GM18861 (cell line): ENCODE measurements at regions not wholly inside any gene's neighbourhood (a gene's known extent, or its start where the extent isn't known, plus 50 kb on each side); places are given as distances from the start of the nearest gene placed in this dataset.
A peak's percentile ranks its signal among the peaks of the same experiment; 100 is the strongest.

ENCODE experiments used
- ATAC-seq: cut with Tn5 transposase; IDR thresholded peaks from one replicate; pipeline ENCODE4 v1.9.1; 2021; ENCODE audit not compliant: unreplicated experiment

- ATAC-seq = no peak
These were observed 68.1 kb upstream of the SPTBN1 start for GRCh38 chr2:54388076-54388475.

DNA sequence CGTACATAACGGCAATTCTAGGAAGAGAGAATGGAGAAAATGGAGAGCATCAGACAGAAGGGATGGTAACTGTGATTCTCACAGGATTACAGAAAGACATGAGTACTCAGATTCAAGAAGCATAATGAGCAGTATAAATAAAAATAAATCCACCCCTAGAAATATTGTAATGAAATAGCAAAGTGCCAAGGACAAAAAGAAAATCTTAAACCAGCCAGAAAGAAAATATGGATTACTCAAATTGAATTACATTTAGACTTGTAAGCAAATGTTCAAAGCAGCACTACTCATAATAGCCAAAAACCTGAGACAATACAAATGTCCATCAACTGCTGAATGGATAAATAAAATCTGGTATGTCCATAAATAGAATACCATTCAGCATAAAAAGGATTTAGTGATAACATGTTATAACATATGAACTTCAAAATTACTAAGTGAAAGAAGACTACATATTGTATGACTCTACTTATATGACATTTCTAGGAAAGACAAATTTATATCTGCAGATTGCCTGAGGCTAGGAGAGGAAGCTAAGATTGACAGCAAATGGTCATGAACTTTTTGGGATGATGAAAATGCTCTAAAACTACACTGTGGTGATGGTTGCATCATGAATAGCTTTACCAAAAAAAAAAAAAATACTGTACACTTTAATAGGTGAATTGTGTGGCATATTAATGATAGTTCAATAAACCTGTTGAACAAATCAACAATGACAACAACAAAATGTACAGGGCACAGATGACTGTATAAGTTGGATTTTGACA lies 63.4 kb upstream of the SPTBN1 start:
- ATAC-seq = no peak

DNA sequence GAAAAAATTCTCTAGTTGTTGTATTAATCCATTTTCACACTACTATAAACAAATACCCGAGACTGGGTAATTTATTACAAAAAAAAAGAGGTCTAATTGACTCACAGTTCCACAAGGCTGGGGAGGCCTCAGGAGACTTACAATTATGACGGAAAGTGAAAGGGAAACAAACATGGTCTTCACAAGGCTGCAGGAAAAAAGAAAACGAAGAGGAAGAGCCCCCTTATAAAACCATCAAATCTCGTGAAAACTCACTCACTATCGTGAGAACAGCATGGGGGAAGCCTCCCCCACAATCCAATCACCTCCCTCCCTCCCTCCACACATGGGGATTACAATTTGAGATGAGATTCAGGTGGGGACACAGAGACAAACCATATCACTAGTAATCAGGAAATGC lies 61.7 kb upstream of the SPTBN1 start:
- peak; percentile 79 for ATAC-seq

DNA sequence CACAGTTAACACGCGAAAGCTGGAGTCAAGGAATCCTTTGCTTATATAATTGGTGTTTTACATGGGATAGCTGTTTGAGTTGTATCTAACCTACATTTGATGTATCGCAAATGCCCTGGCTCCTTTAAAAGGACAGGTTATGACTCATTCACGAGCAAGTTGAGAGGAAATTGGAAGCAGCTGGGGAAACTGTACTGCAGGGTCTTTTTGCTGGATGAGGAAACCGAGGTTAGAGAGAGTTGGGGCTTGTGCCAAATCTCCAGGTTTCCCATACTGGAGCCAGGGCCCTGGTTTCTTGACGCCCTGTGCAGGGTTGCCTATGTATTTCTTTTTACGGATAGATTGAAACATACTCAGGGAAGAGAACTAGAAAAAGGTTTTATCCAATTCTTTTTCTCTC lies 60.0 kb upstream of the SPTBN1 start:
- ATAC-seq = no peak

GRCh38 chr2:54396798-54397197 lies 59.3 kb upstream of the SPTBN1 start:
- ATAC-seq = no peak

DNA sequence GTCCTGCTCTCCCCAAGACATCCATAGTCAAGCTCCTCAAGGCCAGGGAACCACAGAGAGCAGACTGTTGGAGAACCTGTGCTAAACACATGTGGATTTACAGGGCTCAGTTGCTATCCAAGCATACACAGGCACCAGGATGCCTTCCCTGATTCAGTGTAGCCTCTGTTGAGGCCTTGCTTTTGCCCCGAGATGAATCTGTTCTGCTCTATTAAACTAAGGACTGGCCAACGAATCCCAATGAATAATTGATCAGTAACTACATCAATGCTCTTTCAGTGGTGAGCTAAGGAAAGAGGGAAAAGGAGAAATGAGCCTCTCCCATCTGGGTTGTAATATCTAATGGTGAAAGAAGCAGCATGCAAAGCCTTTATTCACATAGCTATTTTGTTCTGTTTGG lies 58.7 kb upstream of the SPTBN1 start:
- no peak for ATAC-seq

DNA sequence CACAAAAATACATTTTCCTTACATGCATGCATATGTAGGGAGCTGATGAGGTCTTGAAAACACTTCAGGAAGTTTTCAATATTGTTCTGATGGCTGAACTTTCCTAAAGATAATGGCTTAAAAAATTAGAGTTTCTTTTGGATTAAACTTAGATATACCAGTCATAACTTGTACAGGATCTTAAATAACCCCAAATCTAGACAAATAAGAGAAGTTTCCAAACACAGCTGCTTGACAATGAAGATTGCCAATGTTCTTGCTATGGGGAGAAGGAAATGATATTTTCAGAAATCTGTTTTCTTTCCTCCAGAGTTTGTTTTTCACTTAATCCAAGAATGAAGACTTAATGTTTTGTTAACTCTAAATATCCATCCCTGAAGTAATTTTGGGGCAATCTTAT lies 54.6 kb upstream of the SPTBN1 start:
- no peak for ATAC-seq

- no peak for ATAC-seq
These were observed 53.8 kb upstream of the SPTBN1 start for GRCh38 chr2:54402350-54402749.

GRCh38 chr2:54403512-54404238 lies 52.5 kb upstream of the SPTBN1 start:
- no peak for ATAC-seq

DNA sequence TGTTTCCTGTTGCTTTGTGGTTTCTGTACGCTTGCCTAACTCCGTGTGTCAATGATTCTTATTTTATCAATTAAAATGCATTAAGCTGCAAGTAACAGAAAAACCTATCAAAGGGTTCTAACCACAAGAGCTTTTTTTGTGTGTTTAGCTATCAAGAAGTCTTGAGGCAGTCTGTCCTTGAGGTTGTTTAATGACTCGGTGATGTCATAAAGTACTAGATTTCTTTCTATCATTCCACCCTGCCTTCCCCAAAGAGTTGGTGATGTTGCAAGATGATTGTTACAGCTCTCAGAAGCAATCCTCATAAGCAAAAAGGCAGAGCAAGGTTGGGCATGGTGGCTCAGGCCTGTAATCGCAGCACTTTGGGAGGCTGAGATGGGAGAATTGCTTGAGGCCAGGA lies 51.9 kb upstream of the SPTBN1 start:
- ATAC-seq = no peak

DNA sequence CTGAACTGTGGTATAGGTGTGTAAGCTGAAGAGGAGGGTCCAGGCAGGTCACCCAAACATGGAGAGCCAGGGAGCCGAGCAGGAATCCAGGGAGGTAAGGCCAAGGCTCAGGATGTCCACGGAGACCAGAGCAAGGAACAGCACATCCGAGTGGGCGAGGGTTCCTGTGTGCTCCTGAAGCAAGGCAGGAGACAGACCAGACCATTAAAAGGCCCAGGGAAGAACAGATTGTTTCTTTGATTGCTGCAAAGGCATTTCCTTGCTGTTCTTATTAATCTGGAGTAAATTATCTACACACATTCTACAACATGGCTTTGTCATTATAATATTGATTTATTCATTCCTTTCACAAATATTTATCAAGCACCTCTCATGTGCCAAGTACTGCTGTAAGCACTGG lies 50.1 kb upstream of the SPTBN1 start:
- no peak for ATAC-seq
